Thoracic aorta (tissue), 2 donors: ENCODE measurements at regions not wholly inside any gene's neighbourhood (a gene's known extent, or its start where the extent isn't known, plus 50 kb on each side); places are given as distances from the start of the nearest gene placed in this dataset.

Experiments
- ATAC-seq: fragments of 150-250 bp; one replicate; pipeline ENCODE4 v1.8.0; 2017; ENCODE audit warnings: low read depth; ENCODE audit not compliant: insufficient number of reproducible peaks, low FRiP score
- DNase-seq: peaks from one replicate; pipeline ENCODE4 v3.0.0-alpha.2; 2020; ENCODE audit warnings: low spot score
- H3K27ac ChIP-seq, 2 donors: fragments of 200-600 bp; sonication (generic); 1 replicate in 1 of 2; 2 replicates in 1 of 2; pipeline ENCODE4 v1.5.1; 2016; ENCODE audit warnings: mild to moderate bottlenecking in 2 of 2, moderate library complexity in 2 of 2
- H3K27me3 ChIP-seq: fragments of 200-600 bp; sonication (generic); replicated peaks from 2 replicates; pipeline ENCODE4 v1.6.0; 2016; ENCODE audit warnings: mild to moderate bottlenecking; ENCODE audit not compliant: insufficient read depth
- H3K36me3 ChIP-seq: fragments of 200-600 bp; sonication (generic); one replicate; pipeline ENCODE4 v1.5.1; 2016
- H3K4me1 ChIP-seq, 2 donors: fragments of 200-600 bp; sonication (generic); 1 replicate in 1 of 2; 2 replicates in 1 of 2; pipeline versions ENCODE4 v1.5.1 to v1.6.0; 2016; ENCODE audit warnings: low read depth in 2 of 2, mild to moderate bottlenecking in 1 of 2; ENCODE audit not compliant: control insufficient read depth in 1 of 2
- H3K4me3 ChIP-seq: fragments of 200-600 bp; sonication (generic); 2 replicates; pipeline ENCODE4 v1.5.1; 2016; ENCODE audit warnings: mild to moderate bottlenecking
- H3K9me3 ChIP-seq: fragments of 200-600 bp; sonication (generic); 2 replicates; pipeline ENCODE4 v1.5.1; 2016
- CTCF ChIP-seq: fragments of 200-600 bp; sonication (generic); IDR thresholded peaks from one replicate; pipeline ENCODE4 v1.5.1; 2019; ENCODE audit warnings: antibody characterized with exemption

DNA sequence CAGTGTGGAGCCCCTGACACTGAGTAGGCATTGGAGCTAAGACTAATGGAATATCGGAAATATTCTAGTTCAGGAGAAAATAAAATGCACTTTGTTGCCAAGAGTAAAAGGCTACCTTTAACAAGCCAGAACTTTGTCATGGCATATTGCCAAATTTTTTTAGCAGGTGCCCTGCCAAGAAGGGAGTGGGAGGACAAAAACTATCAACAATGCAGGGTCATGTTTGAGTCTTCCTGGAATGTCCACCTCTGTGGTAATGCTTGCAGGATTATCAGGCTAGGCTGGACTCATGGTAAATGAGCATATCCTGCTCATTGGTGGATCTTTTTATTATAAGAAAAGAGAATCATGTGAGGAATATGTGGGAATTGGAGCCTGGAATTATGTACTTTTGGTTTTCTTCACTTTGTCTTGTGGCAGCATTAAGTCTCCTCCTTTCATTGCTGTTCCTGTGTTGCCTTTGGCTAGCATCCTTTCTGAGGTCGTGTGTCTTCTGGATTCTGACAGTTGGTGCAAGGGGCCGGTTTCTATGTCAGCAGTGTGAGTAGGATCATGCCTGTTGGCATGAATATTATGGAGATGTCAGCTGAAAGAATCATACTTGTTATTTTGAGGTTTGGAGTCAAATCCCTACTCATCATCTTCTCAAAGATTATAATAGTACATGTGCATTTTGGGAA is 122.9 kb upstream of the SPRY2 start:
- Histone ChIP-seq H3K4me3 (no peak overlapping the region), H3K27ac (peak overlapping the region in 1 of 2 donors; percentile 9), H3K36me3 (no peaks in the 10 kb centered on the region), H3K4me1 (peaks cover 4 to 14% of the 10 kb centered on the region in 2 donors), H3K27me3 (no peaks in the 10 kb centered on the region), H3K9me3 (no peaks in the 10 kb centered on the region)
- ATAC-seq, result no peak
- TF ChIP-seq CTCF, result no peak
- no peak for DNase-seq

- no peak for TF ChIP-seq CTCF
- no peaks in the 10 kb centered on the region for H3K9me3 ChIP-seq
- no peaks in the 10 kb centered on the region for H3K27me3 ChIP-seq
- H3K27ac ChIP-seq, result no peak overlapping the region
- DNase-seq (no peak), ATAC-seq (no peak)
- peaks cover 0 to 11% of the 10 kb centered on the region in 2 donors for H3K4me1 ChIP-seq
- H3K36me3 ChIP-seq, result no peaks in the 10 kb centered on the region
- no peak overlapping the region for H3K4me3 ChIP-seq
Measured at GRCh38 chr13:80462567-80462966, 121.6 kb upstream of the SPRY2 start.

DNA sequence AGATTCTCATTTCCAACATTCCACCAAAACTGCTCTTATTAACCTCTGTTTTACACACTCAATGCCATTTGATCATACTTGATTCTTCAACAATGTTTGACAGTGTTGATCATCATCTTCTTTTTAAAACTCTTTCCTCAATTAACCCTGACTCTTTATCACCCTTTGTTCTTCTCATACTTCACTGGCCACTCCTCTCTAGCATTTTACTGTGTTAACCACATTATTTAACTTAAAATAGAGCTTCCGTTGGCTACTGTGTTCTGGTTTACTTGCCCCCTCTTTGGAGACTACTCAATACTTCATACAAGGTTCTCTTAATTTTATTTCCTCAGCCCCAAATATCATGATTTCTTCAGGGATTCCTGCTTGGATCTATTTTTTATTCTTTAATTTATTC is 121.1 kb upstream of the SPRY2 start:
- H3K27me3 ChIP-seq, result no peaks in the 10 kb centered on the region
- no peaks in the 10 kb centered on the region for H3K9me3 ChIP-seq
- no peak for TF ChIP-seq CTCF
- H3K4me1 ChIP-seq, result peaks cover 0 to 11% of the 10 kb centered on the region in 2 donors
- H3K27ac ChIP-seq, result no peak overlapping the region
- ATAC-seq (no peak), DNase-seq (no peak)
- H3K36me3 ChIP-seq, result no peaks in the 10 kb centered on the region
- H3K4me3 ChIP-seq, result no peak overlapping the region

- Histone ChIP-seq H3K36me3 (no peaks in the 10 kb centered on the region), H3K4me3 (no peak overlapping the region), H3K27me3 (no peaks in the 10 kb centered on the region), H3K4me1 (peaks cover 0 to 3% of the 10 kb centered on the region in 2 donors), H3K9me3 (no peaks in the 10 kb centered on the region), H3K27ac (no peak overlapping the region)
- TF ChIP-seq CTCF, result no peak
- no peak for DNase-seq
- ATAC-seq, result no peak
Measured at GRCh38 chr13:80458543-80458942, 117.6 kb upstream of the SPRY2 start.

GRCh38 chr13:80454245-80454644 is 113.3 kb upstream of the SPRY2 start:
- no peak overlapping the region for H3K27ac ChIP-seq
- peaks cover 10 to 17% of the 10 kb centered on the region in 2 donors for H3K4me1 ChIP-seq
- H3K36me3 ChIP-seq, result no peaks in the 10 kb centered on the region
- no peaks in the 10 kb centered on the region for H3K9me3 ChIP-seq
- H3K27me3 ChIP-seq, result no peaks in the 10 kb centered on the region
- ATAC-seq (no peak), DNase-seq (no peak)
- H3K4me3 ChIP-seq, result no peak overlapping the region
- no peak for TF ChIP-seq CTCF
